GM21390 (cell line): ENCODE measurements at regions not wholly inside any gene's neighbourhood (a gene's known extent, or its start where the extent isn't known, plus 50 kb on each side); places are given as distances from the start of the nearest gene placed in this dataset.

Experiments
- ATAC-seq: cut with Tn5 transposase; IDR thresholded peaks from one replicate; pipeline ENCODE4 v1.9.1; 2021; ENCODE audit not compliant: unreplicated experiment

DNA sequence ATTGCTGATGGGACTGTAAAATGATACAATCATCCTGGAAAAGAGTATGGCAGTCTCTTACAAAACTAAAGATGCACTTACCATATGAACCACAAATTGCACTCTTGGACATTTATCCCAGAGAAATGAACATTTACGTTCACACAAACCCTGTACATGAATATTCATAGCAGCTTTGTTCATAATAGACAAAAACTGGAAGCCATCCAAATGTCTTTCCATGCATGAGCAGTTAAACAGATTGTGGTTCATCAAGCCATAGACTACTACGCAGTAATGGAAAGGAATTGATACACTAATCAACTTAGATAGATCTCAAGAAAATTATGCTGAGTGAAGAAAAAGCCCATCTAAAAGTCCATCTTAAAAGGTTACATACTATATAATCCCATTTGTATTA lies 156.1 kb upstream of the SLC39A10 start:
- ATAC-seq: no peak

- no peak for ATAC-seq
Observed at GRCh38 chr2:195498839-195499490, 158.1 kb upstream of the SLC39A10 start.

DNA sequence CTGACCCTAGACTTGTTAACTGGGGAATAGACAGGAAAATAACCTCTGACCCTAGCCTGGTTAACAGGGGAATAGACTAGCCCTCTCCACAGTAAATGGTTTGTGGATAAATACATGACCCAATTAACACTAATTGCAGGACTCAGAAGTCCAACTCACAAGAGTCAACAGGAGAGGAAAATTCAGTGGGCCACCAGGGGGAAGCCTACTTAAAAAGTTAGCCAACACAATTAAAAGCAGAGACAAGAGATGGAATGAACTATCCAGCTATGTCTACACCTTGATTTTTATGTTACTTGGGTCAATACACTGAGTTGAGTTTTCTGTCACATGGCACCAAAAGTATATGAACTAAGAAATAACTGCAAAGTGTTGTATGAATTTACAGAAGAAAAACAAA lies 158.8 kb upstream of the SLC39A10 start:
- peak; percentile 50 for ATAC-seq

GRCh38 chr2:195496991-195497390 lies 160.0 kb upstream of the SLC39A10 start:
- ATAC-seq: no peak

DNA sequence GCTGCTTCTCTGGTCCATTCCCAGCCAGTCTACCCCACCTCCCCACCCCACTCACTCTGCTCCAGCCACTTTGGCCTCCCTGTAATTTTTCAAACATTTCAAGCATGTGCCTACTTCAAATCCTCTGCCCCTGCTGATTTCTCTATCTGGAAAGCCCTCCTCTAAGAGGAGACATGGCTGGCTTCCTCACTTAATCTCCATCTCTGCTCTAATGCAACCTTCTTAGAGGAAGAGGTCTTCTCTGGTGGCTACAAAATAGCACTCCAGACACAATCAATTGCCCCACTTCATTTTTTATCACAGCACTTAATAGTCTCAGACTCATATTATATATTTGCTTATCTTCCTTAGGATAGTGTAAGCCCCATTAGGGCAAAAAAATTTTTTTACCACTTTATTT lies 161.1 kb upstream of the SLC39A10 start:
- no peak for ATAC-seq

DNA sequence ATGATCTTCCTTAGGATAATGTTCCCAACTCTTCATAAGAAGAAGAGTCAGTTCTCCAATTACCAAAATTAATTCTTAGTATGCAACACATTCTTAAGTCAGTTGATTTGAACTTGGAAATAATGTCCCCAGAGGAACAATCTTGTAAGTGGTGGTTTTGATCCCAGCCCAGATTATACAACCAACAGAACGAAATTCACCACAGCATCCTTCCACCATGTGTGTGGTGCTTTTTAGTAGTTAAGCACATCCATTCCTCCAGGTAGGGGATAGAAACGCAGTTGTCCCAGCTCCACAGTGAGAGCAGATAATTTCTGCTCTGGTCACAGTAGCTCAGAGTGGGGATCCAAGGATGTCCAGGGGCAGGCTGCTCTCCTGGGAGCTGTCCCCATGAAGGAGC lies 161.7 kb upstream of the SLC39A10 start:
- no peak for ATAC-seq

DNA sequence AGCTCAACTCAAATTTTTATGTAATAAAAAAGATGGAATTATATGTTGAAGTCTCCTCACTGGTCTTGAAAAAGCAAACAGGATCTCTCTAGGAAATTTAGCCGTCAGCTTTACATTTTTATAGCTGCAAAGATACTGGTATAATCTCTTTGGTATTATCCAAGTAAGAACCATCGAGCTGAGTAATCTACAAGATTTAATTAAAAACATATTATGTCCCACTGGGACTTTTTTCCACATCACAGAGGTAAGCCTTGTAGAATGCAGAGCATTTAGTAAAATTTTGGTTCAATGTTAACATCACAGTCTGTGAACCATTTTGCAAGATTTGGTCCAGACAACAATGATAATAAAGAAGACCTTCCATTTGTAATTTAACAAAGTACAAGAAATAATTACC lies 162.6 kb upstream of the SLC39A10 start:
- no peak for ATAC-seq

- no peak for ATAC-seq
Observed at GRCh38 chr2:195493416-195493815, 163.6 kb upstream of the SLC39A10 start.

DNA sequence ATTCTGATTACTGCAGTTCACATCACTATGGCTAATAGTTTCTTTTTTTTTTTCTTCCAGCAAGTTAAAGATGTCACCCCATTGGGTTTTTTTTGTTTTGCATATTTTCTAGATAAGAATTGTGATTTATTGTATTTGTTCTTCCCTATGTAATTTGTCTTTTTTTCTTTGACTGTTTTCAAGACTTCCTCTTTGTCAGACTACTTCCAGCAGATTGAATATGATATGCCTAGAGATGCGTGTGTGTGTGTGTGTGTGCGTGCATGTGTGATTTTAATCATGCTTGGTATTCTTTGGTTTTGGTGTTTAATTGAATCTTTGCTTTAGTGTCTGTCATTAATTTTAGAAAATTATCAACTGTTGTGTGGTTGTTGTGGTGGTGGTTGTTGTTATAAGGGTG lies 166.7 kb upstream of the SLC39A10 start:
- no peak for ATAC-seq

DNA sequence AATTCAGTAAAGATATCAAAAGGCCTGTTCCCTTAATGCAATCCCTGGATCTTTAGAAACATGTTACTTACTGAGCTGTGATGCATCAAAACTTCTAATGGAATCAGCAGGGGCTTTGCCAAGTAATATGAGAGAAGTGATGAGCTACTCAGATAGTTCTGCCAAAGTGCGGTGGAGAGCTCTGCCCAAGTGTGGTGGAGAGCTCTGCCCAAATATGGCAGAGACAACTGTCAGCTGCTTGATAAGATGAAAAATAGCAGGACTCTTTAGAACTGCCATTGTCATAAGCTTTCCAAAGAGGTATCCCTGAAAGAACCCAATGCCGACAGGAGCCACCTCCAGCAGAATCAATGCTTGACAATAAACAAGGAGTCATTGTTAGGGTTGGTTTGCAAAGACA lies 167.9 kb upstream of the SLC39A10 start:
- no peak for ATAC-seq

DNA sequence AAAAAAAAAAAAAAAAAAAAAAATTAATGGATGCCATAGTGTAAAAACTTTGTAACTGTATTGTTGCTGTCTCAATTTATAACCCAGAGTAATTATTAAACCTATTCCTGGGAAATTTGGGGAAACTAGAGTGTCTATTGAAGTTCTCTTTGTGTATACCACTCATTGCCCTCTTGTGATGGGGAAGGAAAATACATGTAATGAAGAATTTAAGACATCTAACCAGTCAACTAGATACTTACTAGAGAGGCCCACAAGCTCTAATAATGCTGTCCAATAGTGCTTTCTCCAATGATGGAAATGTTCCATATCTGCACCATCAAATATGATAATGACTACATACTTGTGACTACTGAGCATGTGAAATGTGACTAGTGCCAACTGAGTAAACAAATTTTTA lies 168.5 kb upstream of the SLC39A10 start:
- ATAC-seq: no peak

GRCh38 chr2:195486987-195487644 lies 169.9 kb upstream of the SLC39A10 start:
- ATAC-seq: peak; percentile 94

- no peak for ATAC-seq
Observed at GRCh38 chr2:195486520-195486919, 170.5 kb upstream of the SLC39A10 start.

- no peak for ATAC-seq
Observed at GRCh38 chr2:195482010-195482409, 175.0 kb upstream of the SLC39A10 start.

DNA sequence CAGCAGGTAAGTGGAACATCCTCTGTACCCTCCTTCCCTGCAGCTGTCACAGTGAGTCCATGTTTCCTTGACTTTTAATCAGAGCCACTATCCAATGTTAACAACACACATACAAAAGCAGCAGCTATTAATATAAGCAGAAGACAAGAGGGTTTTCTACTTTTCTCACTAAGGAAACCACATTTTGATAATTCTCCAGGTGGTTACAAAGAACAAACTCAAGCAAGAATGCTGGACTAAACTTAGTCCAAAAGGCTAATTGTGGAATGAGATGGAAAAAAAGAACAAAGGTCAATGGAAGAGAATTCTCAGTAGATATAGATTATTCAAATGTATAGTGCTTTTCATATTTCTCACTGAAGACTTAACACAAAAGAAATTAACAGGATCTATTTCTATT lies 176.9 kb upstream of the SLC39A10 start:
- ATAC-seq: no peak

GRCh38 chr2:195479407-195479806 lies 177.6 kb upstream of the SLC39A10 start:
- no peak for ATAC-seq

DNA sequence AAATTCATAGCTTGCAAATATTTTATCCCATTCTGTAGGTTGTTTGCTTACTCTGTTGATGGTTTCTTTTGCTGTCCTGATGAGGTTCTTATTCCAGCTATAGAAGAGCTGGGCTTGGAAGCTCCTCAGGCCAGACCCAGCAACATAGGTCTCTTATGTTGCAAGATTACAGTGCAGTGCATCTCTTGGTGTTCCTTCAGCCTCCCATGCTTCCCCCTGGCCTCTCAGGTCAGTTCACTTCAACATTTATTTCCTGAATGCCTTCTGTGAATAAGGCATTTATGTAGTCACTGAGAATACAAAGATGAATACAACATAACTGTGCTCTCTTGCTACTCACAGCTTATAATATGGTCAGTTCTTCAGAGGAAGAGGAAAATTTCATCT lies 179.0 kb upstream of the SLC39A10 start:
- ATAC-seq: peak; percentile 34

DNA sequence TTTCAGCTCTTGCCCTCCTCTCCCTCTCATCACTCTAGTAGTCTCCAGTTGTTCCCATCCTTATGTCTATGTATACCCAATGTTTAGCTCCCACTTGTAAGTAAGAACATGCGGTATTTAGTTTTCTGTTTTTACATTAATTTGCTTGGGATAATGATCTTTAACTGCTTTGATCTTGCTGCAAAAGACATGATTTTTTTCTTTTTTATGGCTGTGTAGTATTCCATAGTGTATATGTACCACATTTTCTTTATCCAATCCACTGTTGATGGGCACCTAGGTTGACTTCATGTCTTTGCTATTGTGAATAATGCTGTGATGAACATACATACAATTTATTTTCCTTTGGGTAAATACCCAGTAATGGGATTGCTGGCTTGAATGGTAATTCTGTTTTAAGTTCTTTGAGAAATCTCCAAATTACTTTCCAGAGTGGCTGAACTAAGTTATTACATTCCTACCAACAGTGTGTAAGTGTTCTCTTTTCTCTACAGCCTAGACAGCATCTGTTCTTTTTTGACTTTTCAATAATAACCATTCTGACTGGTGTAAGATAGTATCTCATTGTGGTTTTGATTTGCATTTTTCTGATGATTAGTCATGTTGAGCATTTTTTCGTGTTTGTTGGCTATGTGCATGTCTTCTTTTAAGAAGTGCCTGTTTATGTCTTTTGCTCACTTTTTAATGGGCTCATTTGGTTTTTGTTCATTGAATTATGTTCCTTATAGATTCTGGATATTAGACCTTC lies 179.6 kb upstream of the SLC39A10 start:
- peak; percentile 62 for ATAC-seq

DNA sequence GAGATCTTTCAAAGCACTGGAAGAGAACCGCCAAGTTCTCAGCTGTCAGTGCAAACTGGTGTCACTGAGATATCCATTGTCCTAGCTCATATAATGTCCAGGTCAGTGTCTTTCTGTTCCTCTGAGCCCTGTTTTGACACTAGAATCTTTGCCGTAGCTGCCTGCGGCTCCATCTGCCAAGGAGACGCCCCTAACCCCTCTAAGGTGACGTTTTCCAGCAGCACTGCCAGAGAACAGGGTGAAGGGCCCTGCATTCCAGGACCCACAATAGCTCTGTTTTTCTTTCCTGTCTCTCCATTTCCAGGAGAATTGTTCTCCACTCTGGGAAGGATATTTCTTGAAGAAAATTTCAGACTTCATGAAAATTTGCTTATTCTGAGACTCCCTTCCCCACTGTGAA lies 181.7 kb upstream of the SLC39A10 start:
- ATAC-seq: no peak

DNA sequence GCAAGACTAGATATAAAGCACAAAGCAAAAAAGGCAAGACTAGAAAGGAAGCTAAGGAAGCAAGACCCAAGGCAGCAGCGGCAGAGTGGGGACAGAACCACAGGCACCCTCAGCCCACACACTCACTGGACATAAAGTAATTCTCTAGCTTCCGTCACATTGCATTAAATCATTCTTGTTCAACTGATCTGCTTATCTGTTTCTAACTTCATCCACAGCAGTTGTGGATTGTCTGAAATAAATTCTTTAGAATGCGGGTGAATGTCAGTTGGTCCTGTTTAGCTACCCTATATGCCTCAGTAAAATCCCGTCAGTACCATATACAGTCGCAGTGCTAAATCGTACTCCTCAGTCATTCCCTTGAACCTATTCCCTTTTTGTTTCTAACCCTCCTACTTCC lies 183.2 kb upstream of the SLC39A10 start:
- no peak for ATAC-seq

- ATAC-seq: no peak
Observed at GRCh38 chr2:195472501-195473234, 184.4 kb upstream of the SLC39A10 start.

- no peak for ATAC-seq
Observed at GRCh38 chr2:195471807-195472206, 185.2 kb upstream of the SLC39A10 start.
